GM19328 (cell line): ENCODE measurements at regions not wholly inside any gene's neighbourhood (a gene's known extent, or its start where the extent isn't known, plus 50 kb on each side); places are given as distances from the start of the nearest gene placed in this dataset.
"Not testable (repeated sequence)": the region's sequence is repeated elsewhere in the genome, so short reads cannot be mapped to it uniquely, and the experiment has no call there.

Experiments
- ATAC-seq: cut with Tn5 transposase; IDR thresholded peaks from one replicate; pipeline ENCODE4 v1.9.1; 2021; ENCODE audit warnings: mild to moderate bottlenecking, moderate library complexity; ENCODE audit not compliant: unreplicated experiment

- ATAC-seq: no peak
These were observed 386.6 kb upstream of the SLC35B3 start for GRCh38 chr6:8821981-8822381.

GRCh38 chr6:8820313-8820712 is 385.0 kb upstream of the SLC35B3 start:
- no peak for ATAC-seq

- ATAC-seq: no peak
These were observed 384.1 kb upstream of the SLC35B3 start for GRCh38 chr6:8819446-8819845.

DNA sequence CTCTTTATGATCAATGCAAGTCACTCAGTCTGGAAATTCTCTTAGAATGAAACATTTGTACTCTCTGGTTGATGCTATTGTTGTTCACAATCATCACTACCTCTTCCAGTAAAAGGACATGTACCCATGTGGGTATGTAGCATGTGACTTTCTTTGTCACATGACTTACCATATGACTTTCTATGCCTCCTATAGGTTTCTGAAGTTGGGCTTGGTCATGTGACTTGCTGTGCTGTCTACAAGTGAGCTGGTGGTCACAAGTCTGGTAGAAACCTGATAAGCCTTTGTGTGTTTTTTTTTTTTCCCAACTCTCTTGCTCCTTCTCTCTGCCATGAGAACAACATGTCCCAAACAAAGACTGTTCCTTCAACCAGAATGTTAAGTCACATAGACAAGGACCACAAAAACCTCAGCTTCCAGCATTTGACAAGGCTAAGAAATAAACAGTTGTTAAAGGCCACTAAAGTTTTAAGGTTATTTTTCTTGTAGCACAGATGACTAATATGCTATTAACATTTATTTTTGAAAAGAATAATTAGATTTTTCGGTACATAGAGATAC is 379.2 kb upstream of the SLC35B3 start:
- no peak for ATAC-seq

DNA sequence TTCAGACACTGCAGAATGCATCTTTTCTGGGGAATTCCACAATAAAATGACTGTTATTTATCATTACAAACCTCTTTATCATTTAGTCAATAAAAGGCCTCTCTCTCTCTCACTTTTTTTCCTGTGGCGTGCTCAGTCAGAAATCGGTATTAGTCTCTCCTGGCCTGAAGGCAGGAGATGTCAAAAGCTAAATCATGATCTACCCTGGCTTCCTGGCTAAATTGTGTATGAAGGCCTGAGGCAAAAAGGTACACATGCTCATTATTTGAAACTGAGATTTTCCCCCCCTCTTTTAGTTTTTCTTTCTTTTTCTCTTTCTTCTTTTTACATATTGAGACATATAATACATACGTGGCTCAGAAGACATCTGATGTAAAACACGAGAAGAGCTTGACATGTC is 375.0 kb upstream of the SLC35B3 start:
- no peak for ATAC-seq

DNA sequence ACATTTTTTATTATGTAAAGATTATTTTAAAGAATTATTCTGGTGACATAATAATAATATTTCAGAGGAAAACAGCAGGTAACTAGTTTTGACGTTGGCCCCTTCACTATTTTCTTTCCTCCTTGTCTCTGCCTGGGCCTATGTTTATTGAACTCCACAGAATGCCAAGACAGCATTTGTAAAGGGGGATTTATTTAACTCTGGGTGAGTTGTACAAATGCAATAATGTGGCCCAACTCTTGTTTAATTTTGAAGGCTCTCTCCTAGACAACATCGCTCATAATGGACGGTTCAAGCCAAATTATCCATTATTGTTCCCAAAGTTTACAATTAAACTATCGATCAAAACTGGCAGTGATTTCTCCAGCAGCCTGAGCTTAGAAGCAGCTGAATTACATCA is 374.3 kb upstream of the SLC35B3 start:
- ATAC-seq: no peak

- ATAC-seq: no peak
These were observed 367.9 kb upstream of the SLC35B3 start for GRCh38 chr6:8803181-8803760.

GRCh38 chr6:8802397-8802796 is 367.1 kb upstream of the SLC35B3 start:
- not testable (repeated sequence) for ATAC-seq

GRCh38 chr6:8794420-8794819 is 359.1 kb upstream of the SLC35B3 start:
- no peak for ATAC-seq

- no peak for ATAC-seq
These were observed 354.5 kb upstream of the SLC35B3 start for GRCh38 chr6:8789878-8790277.

DNA sequence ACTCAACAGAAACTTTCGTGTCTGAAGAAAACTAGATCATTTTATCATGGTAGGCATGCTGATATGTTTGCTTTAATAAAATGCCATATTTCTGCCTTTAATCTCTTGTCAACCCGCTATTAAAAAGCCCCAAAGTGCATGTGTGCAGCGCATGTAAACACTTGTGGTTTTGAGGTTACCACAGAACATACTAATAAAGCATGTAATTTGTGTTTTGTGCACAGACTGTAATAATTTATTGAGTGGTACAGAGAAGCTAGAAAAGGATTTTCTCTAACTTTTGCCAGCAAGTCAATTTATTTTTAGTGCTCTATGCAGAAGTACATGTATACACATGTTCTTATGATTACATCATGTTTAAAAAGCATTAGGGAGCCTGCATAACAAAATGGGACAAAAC is 349.9 kb upstream of the SLC35B3 start:
- ATAC-seq: no peak

DNA sequence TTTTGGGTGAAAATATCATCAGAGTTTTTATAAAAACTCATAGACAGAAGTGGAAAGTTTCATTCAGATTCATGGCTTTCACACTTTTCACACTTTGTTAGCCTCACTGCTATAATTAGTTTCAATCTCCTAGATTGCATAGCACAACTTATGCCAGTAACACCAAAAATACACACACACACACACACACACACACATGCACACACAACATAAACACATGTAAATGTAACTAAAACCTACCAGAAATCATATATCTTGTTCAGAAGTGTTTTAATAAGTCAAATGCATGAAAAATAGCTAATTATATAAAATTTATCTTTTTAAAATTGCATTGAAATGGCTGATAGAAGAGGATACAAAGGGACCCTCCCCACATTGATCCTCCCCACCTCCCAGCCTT is 347.8 kb upstream of the SLC35B3 start:
- no peak for ATAC-seq

DNA sequence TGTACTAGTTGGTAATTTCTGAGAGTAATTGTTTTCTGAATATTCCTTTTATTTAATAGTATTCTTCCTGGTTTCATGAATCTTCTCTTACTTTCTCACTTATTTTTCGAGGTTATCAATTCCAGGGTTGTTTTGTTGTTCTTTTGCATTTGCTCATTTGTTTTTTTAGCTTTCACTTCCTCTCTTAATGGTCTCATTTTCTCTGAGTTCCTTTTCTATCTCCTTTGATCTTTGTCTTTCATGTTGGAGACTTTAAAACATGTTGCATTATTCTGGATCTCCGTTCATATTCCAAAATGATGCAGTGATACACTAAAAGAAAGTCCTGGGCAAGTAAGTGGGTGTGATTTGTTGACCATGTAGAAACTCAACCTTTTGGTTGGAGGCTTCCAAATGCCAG is 345.3 kb upstream of the SLC35B3 start:
- no peak for ATAC-seq

DNA sequence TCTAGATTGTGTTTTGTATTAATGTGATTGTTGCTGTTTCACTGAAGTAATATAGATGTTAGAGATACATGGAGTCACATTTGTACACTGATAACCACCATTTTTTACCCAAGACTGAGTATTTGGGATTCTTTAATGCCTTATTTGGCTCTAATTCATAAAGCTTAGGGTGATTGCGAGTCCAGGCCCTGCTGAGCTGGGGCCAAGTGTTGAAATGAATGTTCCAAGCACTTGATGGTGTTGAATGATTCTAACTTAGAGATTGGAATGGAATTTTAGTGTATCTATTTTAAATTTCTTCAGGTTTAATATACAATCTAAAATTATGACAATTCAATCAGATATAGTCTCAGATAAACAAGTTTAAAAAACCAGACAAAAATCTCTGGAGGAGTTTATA is 329.4 kb upstream of the SLC35B3 start:
- no peak for ATAC-seq

DNA sequence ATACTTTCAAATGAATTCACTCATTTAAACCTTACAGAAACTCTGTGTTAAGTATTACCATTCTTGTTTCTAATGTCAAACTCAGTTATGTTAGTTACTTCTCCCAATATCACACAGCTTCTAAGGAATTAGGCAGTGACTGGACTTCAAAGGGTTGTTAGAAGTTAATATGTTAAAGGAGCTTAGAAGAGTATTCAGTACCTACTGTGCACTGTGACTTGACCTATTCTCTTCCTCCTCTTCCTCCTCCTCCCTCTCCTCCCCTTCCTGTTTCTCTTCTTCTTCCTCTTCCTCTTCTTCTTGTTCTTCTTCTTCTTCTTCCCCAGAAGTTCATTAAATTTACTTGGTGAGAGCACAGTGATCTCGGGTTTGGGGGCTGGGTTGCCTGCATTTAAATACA is 325.6 kb upstream of the SLC35B3 start:
- no peak for ATAC-seq

GRCh38 chr6:8758412-8758811 is 323.1 kb upstream of the SLC35B3 start:
- no peak for ATAC-seq

GRCh38 chr6:8750627-8751026 is 315.3 kb upstream of the SLC35B3 start:
- no peak for ATAC-seq

DNA sequence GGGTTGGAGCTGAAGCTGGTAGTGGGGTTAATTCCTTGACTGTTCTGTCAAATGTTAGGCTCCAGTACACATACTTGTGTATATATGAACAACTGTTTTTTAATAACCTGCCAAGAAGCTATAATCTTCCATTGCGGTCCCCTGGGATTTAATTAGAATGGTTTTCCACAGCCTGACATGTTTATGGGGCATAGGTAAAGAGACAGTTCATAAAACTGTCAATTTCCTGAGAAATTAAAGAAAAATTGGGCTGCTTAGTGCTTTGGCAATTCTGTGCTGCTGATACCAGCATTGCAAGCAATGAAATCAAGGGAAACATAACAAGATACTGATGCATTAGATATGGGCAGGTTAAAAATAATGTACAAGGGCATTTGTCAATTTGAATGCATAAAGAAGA is 314.1 kb upstream of the SLC35B3 start:
- no peak for ATAC-seq

DNA sequence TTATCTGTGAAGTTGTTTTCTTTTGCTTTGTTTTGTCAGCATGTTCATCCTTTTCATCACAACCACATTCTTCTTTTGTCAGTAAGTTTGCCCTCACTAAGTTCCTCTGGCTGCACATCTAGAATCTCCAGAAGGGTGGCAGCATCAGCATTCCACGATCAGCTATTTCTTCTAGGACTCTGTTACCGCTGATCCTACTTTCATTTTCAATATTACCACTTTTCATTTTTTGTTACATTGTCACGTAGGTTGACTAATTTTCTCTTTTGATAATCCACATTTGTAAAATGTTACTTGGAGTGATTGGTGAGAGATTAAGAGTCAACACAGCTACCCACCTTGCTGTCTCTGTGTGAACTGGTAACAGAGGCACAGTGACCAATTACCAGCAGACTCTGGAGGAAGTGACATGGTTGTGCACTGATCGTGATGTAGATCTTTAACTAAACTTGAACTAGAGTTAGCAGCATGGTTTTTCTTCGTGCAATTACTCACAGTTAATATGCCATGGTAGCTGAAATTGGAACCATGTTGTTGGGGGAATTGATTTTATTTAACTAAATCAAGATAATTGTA is 307.9 kb upstream of the SLC35B3 start:
- peak; percentile 72 for ATAC-seq

GRCh38 chr6:8739454-8739853 is 304.1 kb upstream of the SLC35B3 start:
- ATAC-seq: no peak

GRCh38 chr6:8738951-8739350 is 303.6 kb upstream of the SLC35B3 start:
- ATAC-seq: no peak

DNA sequence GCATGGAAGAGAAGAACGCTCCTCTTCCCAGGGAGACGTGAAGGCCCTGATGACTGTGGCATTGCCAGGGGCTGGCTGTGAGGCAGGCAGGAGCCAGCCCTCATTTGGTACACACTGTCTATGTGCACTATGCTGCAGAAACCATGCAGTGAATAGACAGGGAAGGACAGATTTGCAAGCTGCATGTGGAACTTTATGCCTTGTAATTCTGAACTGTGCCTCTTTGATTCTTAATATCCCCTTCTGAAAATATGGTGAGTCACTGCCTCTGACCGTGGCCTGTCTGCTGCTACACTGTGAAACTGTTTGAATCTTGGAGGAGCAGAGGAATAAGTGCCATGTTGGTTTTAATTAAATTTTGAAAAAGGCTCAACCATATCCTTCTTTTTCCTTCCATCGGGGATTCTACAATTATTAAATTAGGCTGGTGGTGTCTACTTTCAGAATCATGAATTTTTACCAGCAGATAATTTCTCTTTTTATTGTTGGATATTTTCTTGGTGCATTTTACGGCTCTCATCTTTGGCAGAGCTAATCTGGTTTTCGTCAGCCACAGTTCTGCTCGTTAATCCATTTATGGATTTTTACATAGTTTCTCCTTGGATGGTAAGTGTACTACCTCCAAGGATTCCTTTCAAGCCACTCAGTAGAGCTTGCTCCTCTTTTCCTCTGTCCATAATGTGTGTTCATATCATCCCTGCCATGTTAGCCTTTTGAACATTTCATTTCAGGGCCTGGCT is 301.0 kb upstream of the SLC35B3 start:
- ATAC-seq: no peak
